ENCODE measurements at regions not wholly inside any gene's neighbourhood (a gene's known extent, or its start where the extent isn't known, plus 50 kb on each side); places are given as distances from the start of the nearest gene placed in this dataset.

GRCh38 chr12:60872850-60873713 lies 1277.3 kb downstream of the SLC16A7 start:
- Histone ChIP-seq H3K27ac (no peak overlapping the region), H2AFZ (no peak overlapping the region), H3K27me3 (no peaks in the 10 kb centered on the region), H3K79me2 (no peaks in the 10 kb centered on the region), H3K4me3 (no peak overlapping the region), H3K9me2 (replicated peaks; ENCODE audit: insufficient read depth) (no peaks in the 10 kb centered on the region), H3K36me3 (replicated peaks; ENCODE audit: insufficient read depth, low read depth) (no peaks in the 10 kb centered on the region), H3K9me3 (ENCODE audit: low read depth) (no peaks in the 10 kb centered on the region), H4K20me1 (ENCODE audit: insufficient read depth, poor library complexity, severe bottlenecking) (no peaks in the 10 kb centered on the region), H3K4me1 (ENCODE audit: insufficient read depth) (no peaks in the 10 kb centered on the region), H3K4me2 (no peak overlapping the region)
- no peak for DNase-seq (ENCODE audit: low spot score)
- 75% methylated on average over 13 of the region's 13 CpGs for WGBS (ENCODE audit: low lambda C conversion rate, missing lambda C conversion rate)
- TF ChIP-seq CTCF (IDR thresholded peaks at IDR 0.05; ENCODE audit: poor library complexity) (no peak), EZH2phosphoT487 (IDR thresholded peaks at IDR 0.05; ENCODE audit: low read depth, severe bottlenecking, unreplicated experiment) (no peak), EZH2 (IDR thresholded peaks at IDR 0.05; ENCODE audit: borderline replicate concordance) (no peak)

DNA sequence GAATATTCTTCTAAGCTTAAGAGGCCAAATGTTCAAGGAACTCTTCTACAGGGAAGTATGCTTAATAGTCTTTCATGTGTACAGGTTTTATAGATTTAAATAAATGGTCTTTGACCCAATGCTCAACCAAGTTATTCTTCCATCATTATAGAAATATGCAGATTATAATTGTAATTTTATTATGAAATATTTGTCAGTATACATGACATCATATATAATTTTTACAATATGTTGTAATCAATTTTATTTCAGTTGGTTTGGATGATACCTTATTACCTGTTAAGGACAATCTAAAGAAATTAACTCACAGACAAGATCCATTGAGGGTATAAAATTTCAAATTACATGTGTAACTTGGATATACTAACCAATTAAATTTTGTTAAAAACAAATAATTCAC lies 1278.3 kb downstream of the SLC16A7 start:
- no peaks in the 10 kb centered on the region for H3K27me3 ChIP-seq
- H2AFZ ChIP-seq, result no peak overlapping the region
- no peaks in the 10 kb centered on the region for H3K36me3 ChIP-seq (replicated peaks; ENCODE audit: insufficient read depth, low read depth)
- no peak overlapping the region for H3K4me3 ChIP-seq
- H3K4me1 ChIP-seq (ENCODE audit: insufficient read depth), result no peaks in the 10 kb centered on the region
- no peaks in the 10 kb centered on the region for H3K79me2 ChIP-seq
- no peak for DNase-seq (ENCODE audit: low spot score)
- H3K9me2 ChIP-seq (replicated peaks; ENCODE audit: insufficient read depth), result no peaks in the 10 kb centered on the region
- no peak overlapping the region for H3K27ac ChIP-seq
- TF ChIP-seq EZH2phosphoT487 (IDR thresholded peaks at IDR 0.05; ENCODE audit: low read depth, severe bottlenecking, unreplicated experiment), result no peak
- TF ChIP-seq EZH2 (IDR thresholded peaks at IDR 0.05; ENCODE audit: borderline replicate concordance), result no peak
- no peak for TF ChIP-seq CTCF (IDR thresholded peaks at IDR 0.05; ENCODE audit: poor library complexity)
- no peaks in the 10 kb centered on the region for H3K9me3 ChIP-seq (ENCODE audit: low read depth)
- no peak overlapping the region for H3K4me2 ChIP-seq
- no peaks in the 10 kb centered on the region for H4K20me1 ChIP-seq (ENCODE audit: insufficient read depth, poor library complexity, severe bottlenecking)

- no peaks in the 10 kb centered on the region for H3K9me2 ChIP-seq (replicated peaks; ENCODE audit: insufficient read depth)
- TF ChIP-seq EZH2 (IDR thresholded peaks at IDR 0.05; ENCODE audit: borderline replicate concordance) (no peak), EZH2phosphoT487 (IDR thresholded peaks at IDR 0.05; ENCODE audit: low read depth, severe bottlenecking, unreplicated experiment) (no peak), CTCF (IDR thresholded peaks at IDR 0.05; ENCODE audit: poor library complexity) (no peak)
- no peaks in the 10 kb centered on the region for H3K79me2 ChIP-seq
- DNase-seq (ENCODE audit: low spot score), result no peak
- H3K4me1 ChIP-seq (ENCODE audit: insufficient read depth), result no peaks in the 10 kb centered on the region
- H3K27me3 ChIP-seq, result no peaks in the 10 kb centered on the region
- H2AFZ ChIP-seq, result no peak overlapping the region
- no peak overlapping the region for H3K27ac ChIP-seq
- H3K4me3 ChIP-seq, result no peak overlapping the region
- H3K4me2 ChIP-seq, result no peak overlapping the region
- H3K36me3 ChIP-seq (replicated peaks; ENCODE audit: insufficient read depth, low read depth), result no peaks in the 10 kb centered on the region
- H3K9me3 ChIP-seq (ENCODE audit: low read depth), result no peaks in the 10 kb centered on the region
- 76% methylated on average over 2 of the region's 2 CpGs for WGBS (ENCODE audit: low lambda C conversion rate, missing lambda C conversion rate)
- no peaks in the 10 kb centered on the region for H4K20me1 ChIP-seq (ENCODE audit: insufficient read depth, poor library complexity, severe bottlenecking)
These were observed 1325.1 kb downstream of the SLC16A7 start for GRCh38 chr12:60920841-60921495.

Data from hepatocyte (in vitro differentiated cells).